ENCODE measurements at regions not wholly inside any gene's neighbourhood (a gene's known extent, or its start where the extent isn't known, plus 50 kb on each side); places are given as distances from the start of the nearest gene placed in this dataset.

DNA sequence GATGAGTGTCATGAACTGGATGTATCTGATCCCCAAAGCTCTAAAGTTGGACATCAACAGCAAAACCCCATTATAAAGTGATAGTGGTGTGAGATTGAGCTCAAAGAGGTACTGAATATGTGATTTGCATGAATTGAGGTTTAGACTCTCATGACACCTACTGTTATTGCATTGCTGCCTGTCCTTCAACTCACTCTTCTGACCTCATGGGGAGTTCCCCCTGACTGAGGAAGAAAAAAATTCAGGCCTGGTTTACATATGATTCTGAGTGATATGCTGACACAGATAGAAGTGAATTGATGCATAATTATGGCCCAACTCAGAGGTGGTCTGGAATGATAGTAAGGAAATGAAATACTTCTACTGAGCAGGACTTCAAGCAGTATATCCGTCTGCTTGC lies 76.2 kb upstream of the CHD1 start:
- H3K9me3 ChIP-seq (ENCODE audit: severe bottlenecking) = no peaks in the 10 kb centered on the region
- ATAC-seq (ENCODE audit: low read depth) (no peak), DNase-seq (ENCODE audit: low spot score) (no peak)
- no peaks in the 10 kb centered on the region for H3K36me3 ChIP-seq (ENCODE audit: low read depth)
- no peak overlapping the region for H3K27ac ChIP-seq (ENCODE audit: poor library complexity, severe bottlenecking)
- no peaks in the 10 kb centered on the region for H3K27me3 ChIP-seq (ENCODE audit: insufficient read depth, poor library complexity, severe bottlenecking)
- no peak overlapping the region for H3K4me3 ChIP-seq (ENCODE audit: severe bottlenecking)
- TF ChIP-seq, protein P1, sequence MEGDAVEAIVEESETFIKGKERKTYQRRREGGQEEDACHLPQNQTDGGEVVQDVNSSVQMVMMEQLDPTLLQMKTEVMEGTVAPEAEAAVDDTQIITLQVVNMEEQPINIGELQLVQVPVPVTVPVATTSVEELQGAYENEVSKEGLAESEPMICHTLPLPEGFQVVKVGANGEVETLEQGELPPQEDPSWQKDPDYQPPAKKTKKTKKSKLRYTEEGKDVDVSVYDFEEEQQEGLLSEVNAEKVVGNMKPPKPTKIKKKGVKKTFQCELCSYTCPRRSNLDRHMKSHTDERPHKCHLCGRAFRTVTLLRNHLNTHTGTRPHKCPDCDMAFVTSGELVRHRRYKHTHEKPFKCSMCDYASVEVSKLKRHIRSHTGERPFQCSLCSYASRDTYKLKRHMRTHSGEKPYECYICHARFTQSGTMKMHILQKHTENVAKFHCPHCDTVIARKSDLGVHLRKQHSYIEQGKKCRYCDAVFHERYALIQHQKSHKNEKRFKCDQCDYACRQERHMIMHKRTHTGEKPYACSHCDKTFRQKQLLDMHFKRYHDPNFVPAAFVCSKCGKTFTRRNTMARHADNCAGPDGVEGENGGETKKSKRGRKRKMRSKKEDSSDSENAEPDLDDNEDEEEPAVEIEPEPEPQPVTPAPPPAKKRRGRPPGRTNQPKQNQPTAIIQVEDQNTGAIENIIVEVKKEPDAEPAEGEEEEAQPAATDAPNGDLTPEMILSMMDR (IDR thresholded peaks at IDR 0.05; ENCODE audit: poor library complexity, severe bottlenecking) = no peak
- H3K4me1 ChIP-seq (ENCODE audit: insufficient read depth, poor library complexity, severe bottlenecking) = no peaks in the 10 kb centered on the region

DNA sequence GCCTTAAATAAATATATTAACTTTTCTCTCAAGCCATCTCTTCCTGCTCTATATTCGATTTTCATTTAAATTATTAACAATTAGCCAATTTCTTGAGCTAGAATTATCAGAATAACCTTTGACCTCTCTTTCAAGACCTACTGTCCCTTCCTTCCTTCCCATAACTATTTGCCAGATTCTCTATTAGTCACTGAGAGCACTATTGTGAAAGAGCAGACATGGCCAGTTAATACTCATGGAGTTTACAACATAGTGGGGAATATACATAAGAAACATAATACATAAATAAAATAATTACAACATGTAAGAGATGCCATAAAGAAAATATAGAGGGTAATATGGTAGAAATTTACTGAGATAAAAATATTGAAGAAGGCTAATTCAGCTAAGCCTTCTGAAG lies 72.1 kb upstream of the CHD1 start:
- ATAC-seq (ENCODE audit: low read depth) = peak; percentile 71
- no peaks in the 10 kb centered on the region for H3K27me3 ChIP-seq (ENCODE audit: insufficient read depth, poor library complexity, severe bottlenecking)
- no peak overlapping the region for H3K4me3 ChIP-seq (ENCODE audit: severe bottlenecking)
- no peaks in the 10 kb centered on the region for H3K4me1 ChIP-seq (ENCODE audit: insufficient read depth, poor library complexity, severe bottlenecking)
- H3K9me3 ChIP-seq (ENCODE audit: severe bottlenecking) = no peaks in the 10 kb centered on the region
- no peaks in the 10 kb centered on the region for H3K36me3 ChIP-seq (ENCODE audit: low read depth)
- H3K27ac ChIP-seq (ENCODE audit: poor library complexity, severe bottlenecking) = no peak overlapping the region
- DNase-seq (ENCODE audit: low spot score) = no peak
- TF ChIP-seq, protein P1 (IDR thresholded peaks at IDR 0.05; ENCODE audit: poor library complexity, severe bottlenecking) = no peak

GRCh38 chr5:99000221-99000620 lies 71.4 kb upstream of the CHD1 start:
- no peak for ATAC-seq (ENCODE audit: low read depth)
- TF ChIP-seq, protein P1 (IDR thresholded peaks at IDR 0.05; ENCODE audit: poor library complexity, severe bottlenecking) = no peak
- no peak overlapping the region for H3K4me3 ChIP-seq (ENCODE audit: severe bottlenecking)
- H3K27me3 ChIP-seq (ENCODE audit: insufficient read depth, poor library complexity, severe bottlenecking) = no peaks in the 10 kb centered on the region
- H3K4me1 ChIP-seq (ENCODE audit: insufficient read depth, poor library complexity, severe bottlenecking) = no peaks in the 10 kb centered on the region
- DNase-seq (ENCODE audit: low spot score) = no peak
- no peaks in the 10 kb centered on the region for H3K36me3 ChIP-seq (ENCODE audit: low read depth)
- no peak overlapping the region for H3K27ac ChIP-seq (ENCODE audit: poor library complexity, severe bottlenecking)
- H3K9me3 ChIP-seq (ENCODE audit: severe bottlenecking) = no peaks in the 10 kb centered on the region

- no peaks in the 10 kb centered on the region for H3K36me3 ChIP-seq (ENCODE audit: low read depth)
- H3K4me3 ChIP-seq (ENCODE audit: severe bottlenecking) = no peak overlapping the region
- no peaks in the 10 kb centered on the region for H3K27me3 ChIP-seq (ENCODE audit: insufficient read depth, poor library complexity, severe bottlenecking)
- ATAC-seq (ENCODE audit: low read depth) (no peak), DNase-seq (ENCODE audit: low spot score) (no peak)
- TF ChIP-seq, protein P1 (IDR thresholded peaks at IDR 0.05; ENCODE audit: poor library complexity, severe bottlenecking) = no peak
- H3K27ac ChIP-seq (ENCODE audit: poor library complexity, severe bottlenecking) = no peak overlapping the region
- no peaks in the 10 kb centered on the region for H3K4me1 ChIP-seq (ENCODE audit: insufficient read depth, poor library complexity, severe bottlenecking)
- no peaks in the 10 kb centered on the region for H3K9me3 ChIP-seq (ENCODE audit: severe bottlenecking)
These were observed 70.8 kb upstream of the CHD1 start for GRCh38 chr5:98999631-99000030.

GRCh38 chr5:98997000-98997399 lies 68.2 kb upstream of the CHD1 start:
- H3K27ac ChIP-seq (ENCODE audit: poor library complexity, severe bottlenecking) = no peak overlapping the region
- no peaks in the 10 kb centered on the region for H3K4me1 ChIP-seq (ENCODE audit: insufficient read depth, poor library complexity, severe bottlenecking)
- no peak overlapping the region for H3K4me3 ChIP-seq (ENCODE audit: severe bottlenecking)
- H3K27me3 ChIP-seq (ENCODE audit: insufficient read depth, poor library complexity, severe bottlenecking) = no peaks in the 10 kb centered on the region
- ATAC-seq (ENCODE audit: low read depth) (peak; percentile 27; the same call in 2 of the 3 replicates), DNase-seq (ENCODE audit: low spot score) (no peak)
- H3K36me3 ChIP-seq (ENCODE audit: low read depth) = no peaks in the 10 kb centered on the region
- H3K9me3 ChIP-seq (ENCODE audit: severe bottlenecking) = no peaks in the 10 kb centered on the region
- TF ChIP-seq, protein P1 (IDR thresholded peaks at IDR 0.05; ENCODE audit: poor library complexity, severe bottlenecking) = no peak
